Activated CD8-positive, alpha-beta T cell treated with anti-CD3 and anti-CD28 coated beads for 36 hours (primary cell): ENCODE measurements at regions not wholly inside any gene's neighbourhood (a gene's known extent, or its start where the extent isn't known, plus 50 kb on each side); places are given as distances from the start of the nearest gene placed in this dataset.
"Not testable (repeated sequence)": the region's sequence is repeated elsewhere in the genome, so short reads cannot be mapped to it uniquely, and the experiment has no call there.

Source experiments
- ATAC-seq: fragments of 200-7000 bp; cut with Tn5 transposase; one replicate; pipeline ENCODE4 v1.10.0; 2021; ENCODE audit warnings: mild to moderate bottlenecking, moderate library complexity
- CTCF ChIA-PET: fragments of 350-600 bp; sonication (Branson Sonifier 250); formaldehyde crosslinking; loops from one replicate; lab custom pipeline; 2021; ENCODE audit warnings: antibody characterized with exemption; lab: Charles Lee
- POLR2A ChIA-PET: fragments of 350-600 bp; sonication (Branson Sonifier 250); formaldehyde crosslinking; loops from one replicate; lab custom pipeline; 2021; ENCODE audit warnings: antibody characterized with exemption; lab: Charles Lee
- DNase-seq: peaks from one replicate; pipeline ENCODE4 v3.0.0-alpha.2; 2020
- H3K27ac Mint-ChIP-seq: one replicate; pipeline ENCODE4 v1.8.0; 2021; ENCODE audit warnings: mild to moderate bottlenecking, mixed read lengths
- H3K27me3 Mint-ChIP-seq: one replicate; pipeline ENCODE4 v1.8.0; 2021; ENCODE audit warnings: mixed read lengths
- H3K36me3 Mint-ChIP-seq: one replicate; pipeline ENCODE4 v1.8.0; 2021; ENCODE audit warnings: low read depth, mixed read lengths
- H3K4me1 Mint-ChIP-seq: one replicate; pipeline ENCODE4 v1.8.0; 2021; ENCODE audit warnings: low read depth, mixed read lengths
- H3K4me3 Mint-ChIP-seq: one replicate; pipeline ENCODE4 v1.8.0; 2021; ENCODE audit warnings: mild to moderate bottlenecking, moderate library complexity, mixed read lengths
- H3K9me3 Mint-ChIP-seq: one replicate; pipeline ENCODE4 v1.8.0; 2021; ENCODE audit warnings: mixed read lengths
- intact Hi-C: fragments of 100-400 bp; cut with micrococcal nuclease; formaldehyde crosslinking; loops from one replicate; pipeline ENCODE4 v1.10.0; 2022
- TF ChIP-seq, protein P1 (sequence below): fragments of 200-600 bp; IDR thresholded peaks from one replicate; pipeline ENCODE4 v1.8.0; 2022; ENCODE audit warnings: antibody characterized with exemption, mild to moderate bottlenecking

DNA sequence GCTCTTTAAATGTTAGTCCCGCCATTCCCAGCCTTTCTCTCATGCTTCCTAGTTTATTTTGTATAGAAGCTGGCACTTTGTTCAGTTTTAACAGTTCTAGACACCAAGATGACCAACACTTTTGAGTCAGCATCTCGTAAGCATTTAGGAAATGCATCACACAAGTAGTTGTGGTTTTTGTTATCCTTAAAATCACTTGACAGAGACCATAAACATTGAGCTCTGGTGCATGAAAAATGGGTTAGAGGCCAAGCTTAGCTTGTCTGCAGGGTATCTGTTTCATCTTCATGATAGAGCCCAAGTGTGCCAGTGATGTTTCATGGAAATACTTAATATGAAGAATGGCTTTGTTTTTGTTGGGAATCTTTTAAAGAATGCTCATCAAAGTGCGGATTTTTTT is 159.7 kb downstream of the DISP1 start:
- no peaks in the 10 kb centered on the region for H3K27me3 Mint-ChIP-seq
- POLR2A ChIA-PET: no interaction called here
- no peak overlapping the region for H3K4me3 Mint-ChIP-seq
- CTCF ChIA-PET: interaction anchor here (0.8 to 1.9 kb wide), 4 partner anchors 12 to 159 kb away, joined by 3 to 4 read pairs (median 4); no protein-coding TSS in a partner anchor
- H3K27ac Mint-ChIP-seq: no peak overlapping the region
- H3K36me3 Mint-ChIP-seq: peaks cover 2% of the 10 kb centered on the region
- DNase-seq (no peak), ATAC-seq (no peak)
- TF ChIP-seq, protein P1, sequence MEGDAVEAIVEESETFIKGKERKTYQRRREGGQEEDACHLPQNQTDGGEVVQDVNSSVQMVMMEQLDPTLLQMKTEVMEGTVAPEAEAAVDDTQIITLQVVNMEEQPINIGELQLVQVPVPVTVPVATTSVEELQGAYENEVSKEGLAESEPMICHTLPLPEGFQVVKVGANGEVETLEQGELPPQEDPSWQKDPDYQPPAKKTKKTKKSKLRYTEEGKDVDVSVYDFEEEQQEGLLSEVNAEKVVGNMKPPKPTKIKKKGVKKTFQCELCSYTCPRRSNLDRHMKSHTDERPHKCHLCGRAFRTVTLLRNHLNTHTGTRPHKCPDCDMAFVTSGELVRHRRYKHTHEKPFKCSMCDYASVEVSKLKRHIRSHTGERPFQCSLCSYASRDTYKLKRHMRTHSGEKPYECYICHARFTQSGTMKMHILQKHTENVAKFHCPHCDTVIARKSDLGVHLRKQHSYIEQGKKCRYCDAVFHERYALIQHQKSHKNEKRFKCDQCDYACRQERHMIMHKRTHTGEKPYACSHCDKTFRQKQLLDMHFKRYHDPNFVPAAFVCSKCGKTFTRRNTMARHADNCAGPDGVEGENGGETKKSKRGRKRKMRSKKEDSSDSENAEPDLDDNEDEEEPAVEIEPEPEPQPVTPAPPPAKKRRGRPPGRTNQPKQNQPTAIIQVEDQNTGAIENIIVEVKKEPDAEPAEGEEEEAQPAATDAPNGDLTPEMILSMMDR: no peak
- peaks cover 2% of the 10 kb centered on the region for H3K9me3 Mint-ChIP-seq
- intact Hi-C loops: no loop called here
- no peaks in the 10 kb centered on the region for H3K4me1 Mint-ChIP-seq

DNA sequence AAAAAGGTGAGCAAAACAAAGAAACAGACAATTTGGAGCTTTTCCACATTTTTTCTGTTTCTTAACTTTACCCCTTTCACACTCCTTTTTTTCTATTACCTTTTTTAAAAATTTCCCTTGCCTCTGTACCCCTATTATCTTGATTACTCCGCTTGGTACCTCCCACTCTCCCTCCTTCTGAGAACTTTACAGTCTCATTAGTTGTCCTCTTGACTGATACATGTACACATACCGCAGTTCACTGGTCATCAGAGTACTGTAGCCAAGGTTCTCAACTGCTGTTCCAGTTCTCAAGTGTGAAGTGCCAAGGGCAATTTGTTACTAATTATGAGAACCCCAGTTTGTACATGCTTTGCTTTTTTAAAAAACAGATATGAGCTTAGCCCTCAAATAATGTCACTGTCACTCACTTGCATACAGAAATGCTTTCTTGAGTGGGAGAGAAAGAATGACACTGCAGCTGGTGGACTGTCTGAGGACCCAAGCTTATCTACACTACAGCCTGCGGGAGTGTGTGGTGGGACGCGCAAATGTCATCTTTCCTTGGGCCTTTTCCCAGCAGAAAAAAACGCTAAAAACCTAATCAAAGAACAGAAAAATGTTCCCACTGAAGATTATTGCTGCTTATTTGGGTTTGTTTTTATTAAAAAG is 160.8 kb downstream of the DISP1 start:
- POLR2A ChIA-PET: no interaction called here
- CTCF ChIA-PET: interaction anchor here (0.7 to 1.3 kb wide), 2 partner anchors 158 to 159 kb away, joined by 3 to 4 read pairs; no protein-coding TSS in a partner anchor
- no peaks in the 10 kb centered on the region for H3K27me3 Mint-ChIP-seq
- peaks cover 2% of the 10 kb centered on the region for H3K9me3 Mint-ChIP-seq
- no peak overlapping the region for H3K27ac Mint-ChIP-seq
- ATAC-seq (no peak), DNase-seq (no peak)
- intact Hi-C loops: no loop called here
- no peak overlapping the region for H3K4me3 Mint-ChIP-seq
- H3K36me3 Mint-ChIP-seq: peaks cover 2% of the 10 kb centered on the region
- no peaks in the 10 kb centered on the region for H3K4me1 Mint-ChIP-seq
- TF ChIP-seq, protein P1: no peak

DNA sequence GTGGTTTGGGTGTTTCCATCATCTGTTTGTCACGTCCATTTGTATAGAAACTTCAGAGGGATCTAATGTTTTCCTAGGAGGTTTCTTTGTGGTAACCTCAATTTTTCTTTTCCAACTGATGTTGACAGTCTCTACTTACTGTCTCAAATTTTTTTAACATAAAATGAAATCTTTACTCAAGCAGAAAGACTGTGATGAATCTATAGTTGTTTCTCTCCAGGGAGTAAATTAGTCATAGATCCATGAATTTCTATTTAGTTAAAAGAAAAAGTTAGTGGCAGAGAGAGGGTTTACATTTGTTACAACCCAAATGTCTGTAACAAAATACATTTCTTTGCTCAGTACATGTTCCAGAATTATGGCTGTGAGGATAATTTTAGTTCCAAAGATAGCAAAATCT is 161.6 kb downstream of the DISP1 start:
- intact Hi-C loops: no loop called here
- TF ChIP-seq, protein P1: no peak
- Mint-ChIP-seq H3K27ac (no peak overlapping the region), H3K27me3 (no peaks in the 10 kb centered on the region), H3K4me3 (no peak overlapping the region), H3K36me3 (peaks cover 2% of the 10 kb centered on the region), H3K4me1 (no peaks in the 10 kb centered on the region), H3K9me3 (peaks cover 2% of the 10 kb centered on the region)
- no peak for DNase-seq
- CTCF ChIA-PET: no interaction called here
- no peak for ATAC-seq
- POLR2A ChIA-PET: no interaction called here

DNA sequence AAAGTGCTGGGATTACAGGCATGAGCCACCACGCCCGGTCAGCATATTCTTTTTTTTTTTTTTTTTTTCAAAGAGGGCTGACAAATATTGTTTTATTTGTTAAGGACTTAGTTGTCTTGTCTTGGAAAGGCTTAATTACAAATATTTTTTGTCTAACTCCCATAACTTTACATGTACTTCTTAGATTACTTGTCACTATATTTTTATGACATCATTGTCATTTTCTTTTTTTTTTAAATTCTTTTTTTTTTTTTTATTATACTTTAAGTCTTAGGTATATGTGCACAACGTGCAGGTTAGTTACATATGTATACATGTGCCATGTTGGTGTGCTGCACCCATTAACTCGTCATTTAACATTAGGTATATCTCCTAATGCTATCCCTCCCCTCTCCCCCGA is 162.5 kb downstream of the DISP1 start:
- ATAC-seq, DNase-seq, H3K9me3 Mint-ChIP-seq, H3K36me3 Mint-ChIP-seq, intact Hi-C loops, CTCF ChIA-PET, H3K27me3 Mint-ChIP-seq, H3K27ac Mint-ChIP-seq, POLR2A ChIA-PET, H3K4me1 Mint-ChIP-seq, H3K4me3 Mint-ChIP-seq: not testable (repeated sequence)

DNA sequence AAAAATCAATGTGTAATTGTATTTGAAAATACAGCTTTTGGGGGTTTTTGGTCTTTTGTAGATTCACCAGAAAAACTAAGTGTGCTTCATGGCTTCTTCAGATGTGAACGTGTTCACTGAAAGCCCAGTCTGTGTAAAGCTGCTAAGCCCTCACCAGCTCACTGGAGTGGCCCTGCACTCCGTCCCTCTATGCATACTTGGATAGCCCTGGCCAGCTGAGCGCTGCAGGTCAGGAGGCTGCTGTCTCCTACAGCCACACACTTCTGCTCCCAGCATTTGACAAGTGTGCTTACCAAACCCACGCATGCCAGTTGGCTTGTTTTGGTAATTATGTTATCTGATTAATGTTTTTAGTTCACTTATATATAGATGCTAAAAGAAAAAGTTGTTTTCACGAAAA is 163.5 kb downstream of the TLR5 start:
- ChIA-PET POLR2A (no interaction called here), CTCF (no interaction called here)
- Mint-ChIP-seq H3K4me1 (no peaks in the 10 kb centered on the region), H3K36me3 (peaks cover 2% of the 10 kb centered on the region), H3K27ac (no peak overlapping the region), H3K4me3 (no peak overlapping the region), H3K9me3 (peaks cover 2% of the 10 kb centered on the region), H3K27me3 (no peaks in the 10 kb centered on the region)
- intact Hi-C loops: no loop called here
- ATAC-seq: no peak
- DNase-seq: no peak
- TF ChIP-seq, protein P1: no peak
